Medulla oblongata (tissue), 1 donor: ENCODE measurements at regions not wholly inside any gene's neighbourhood (a gene's known extent, or its start where the extent isn't known, plus 50 kb on each side); places are given as distances from the start of the nearest gene placed in this dataset.

Experiments used
- DNase-seq: peaks from one replicate; pipeline ENCODE4 v3.0.0-alpha.2; 2015; ENCODE audit errors: extremely low spot score

GRCh38 chr5:74352256-74352655, 288.3 kb downstream of the ENC1 start:
- DNase-seq = no peak

- no peak for DNase-seq
Observed at GRCh38 chr5:74342948-74343682, 297.4 kb downstream of the ENC1 start.

GRCh38 chr5:74342182-74342581, 298.3 kb downstream of the ENC1 start:
- DNase-seq = no peak

GRCh38 chr5:74341221-74341620, 299.3 kb downstream of the ENC1 start:
- DNase-seq = no peak

GRCh38 chr5:74340476-74340875, 300.1 kb downstream of the ENC1 start:
- DNase-seq = no peak

- DNase-seq = no peak
Observed at GRCh38 chr5:74337984-74338310, 302.6 kb downstream of the ENC1 start.

- DNase-seq = no peak
Observed at GRCh38 chr5:74337254-74337983, 303.1 kb downstream of the ENC1 start.

GRCh38 chr5:74336297-74336696, 304.2 kb downstream of the ENC1 start:
- no peak for DNase-seq

- DNase-seq = no peak
Observed at GRCh38 chr5:74334762-74335384, 305.7 kb downstream of the ENC1 start.

GRCh38 chr5:74334062-74334761, 306.3 kb downstream of the ENC1 start:
- no peak for DNase-seq

GRCh38 chr5:74333430-74333829, 307.1 kb downstream of the ENC1 start:
- no peak for DNase-seq

- DNase-seq = no peak
Observed at GRCh38 chr5:74332682-74333081, 307.8 kb downstream of the ENC1 start.

- no peak for DNase-seq
Observed at GRCh38 chr5:74332006-74332405, 308.5 kb downstream of the ENC1 start.

- DNase-seq = no peak
Observed at GRCh38 chr5:74328221-74328630, 312.3 kb downstream of the ENC1 start.

GRCh38 chr5:74327339-74327685, 313.2 kb downstream of the ENC1 start:
- DNase-seq = no peak

GRCh38 chr5:74326571-74327338, 313.8 kb downstream of the ENC1 start:
- DNase-seq = no peak

GRCh38 chr5:74325866-74326265, 314.7 kb downstream of the ENC1 start:
- DNase-seq = no peak

GRCh38 chr5:74324556-74324955, 316.0 kb downstream of the ENC1 start:
- no peak for DNase-seq

GRCh38 chr5:74322944-74323343, 317.6 kb downstream of the ENC1 start:
- no peak for DNase-seq

- DNase-seq = no peak
Observed at GRCh38 chr5:74322191-74322590, 318.3 kb downstream of the ENC1 start.

GRCh38 chr5:74321326-74321725, 319.2 kb downstream of the ENC1 start:
- no peak for DNase-seq

GRCh38 chr5:74320526-74320925, 320.0 kb downstream of the ENC1 start:
- DNase-seq = no peak
